ENCODE measurements at regions not wholly inside any gene's neighbourhood (a gene's known extent, or its start where the extent isn't known, plus 50 kb on each side); places are given as distances from the start of the nearest gene placed in this dataset.
A peak's percentile ranks its signal among the peaks of the same experiment; 100 is the strongest.

DNA sequence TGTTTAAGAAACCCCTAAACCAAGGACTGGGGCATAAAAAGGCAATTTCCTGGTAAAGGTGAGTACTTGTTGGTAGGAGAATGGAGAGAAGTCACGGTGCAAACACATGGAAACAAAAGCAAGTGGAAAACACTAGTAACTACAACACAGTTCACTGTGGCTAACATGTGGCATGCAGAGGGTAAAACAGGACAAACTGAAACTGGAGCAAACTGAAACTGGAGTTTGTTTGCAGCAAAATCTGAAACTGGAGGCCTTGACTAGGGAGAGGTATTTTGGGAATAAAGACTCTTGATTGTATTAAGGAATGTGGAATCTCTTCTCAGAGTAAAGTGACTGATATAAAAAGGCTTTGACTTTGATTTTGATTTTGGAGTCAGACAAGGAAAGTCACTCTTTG, 376.3 kb upstream of the PRMT6 start:
- Histone ChIP-seq H4K91ac (ENCODE audit: insufficient read length, low read depth, low read length) (no peak overlapping the region), H3K56ac (ENCODE audit: insufficient read length, low read depth, low read length) (no peak overlapping the region), H3K23me2 (ENCODE audit: insufficient read length, low read depth, low read length, poor library complexity, severe bottlenecking) (no peaks in the 10 kb centered on the region), H4K5ac (ENCODE audit: insufficient read length, low read depth, low read length) (no peak overlapping the region), H3T11ph (ENCODE audit: low read length) (no peak overlapping the region), H3K4me2 (ENCODE audit: insufficient read depth, insufficient read length, low read length) (no peak overlapping the region), H2AK5ac (ENCODE audit: insufficient read length, low read length) (no peak overlapping the region), H2BK20ac (ENCODE audit: low read depth, low read length, poor library complexity, severe bottlenecking) (no peak overlapping the region), H2BK15ac (ENCODE audit: low read depth, low read length) (no peak overlapping the region), H3K23ac (ENCODE audit: insufficient read length, low read depth, low read length) (no peak overlapping the region), H2AFZ (ENCODE audit: low read length) (no peak overlapping the region), H2BK12ac (ENCODE audit: insufficient read length, low read depth, low read length) (no peak overlapping the region), H3K9me3 (ENCODE audit: control insufficient read depth, low read depth, low read length) (no peaks in the 10 kb centered on the region), H3K9ac (ENCODE audit: extremely low read depth, insufficient read length, low read length) (no peak overlapping the region), H3K14ac (ENCODE audit: insufficient read depth, low read length) (no peak overlapping the region), H3K18ac (ENCODE audit: insufficient read length, low read depth, low read length) (no peak overlapping the region), H3K27me3 (ENCODE audit: insufficient read depth, low read length) (no peaks in the 10 kb centered on the region), H3K4me1 (ENCODE audit: insufficient read depth, low read length) (no peaks in the 10 kb centered on the region; the same call in 1 of the 2 replicates), H4K8ac (replicated peaks; ENCODE audit: insufficient read length, low read depth, low read length) (no peak overlapping the region), H3K4ac (ENCODE audit: low read depth, low read length) (no peak overlapping the region), H3K27ac (ENCODE audit: insufficient read length, low read depth, low read length) (no peak overlapping the region), H4K20me1 (ENCODE audit: control insufficient read depth, insufficient read depth, insufficient read length) (no peaks in the 10 kb centered on the region), H2BK120ac (ENCODE audit: low read depth, low read length, poor library complexity, severe bottlenecking) (no peak overlapping the region), H3K79me2 (ENCODE audit: insufficient read depth, low read length) (no peaks in the 10 kb centered on the region), H2BK5ac (ENCODE audit: insufficient read length, low read length) (no peak overlapping the region), H3K79me1 (ENCODE audit: insufficient read depth, low read depth, low read length, poor library complexity, severe bottlenecking) (no peaks in the 10 kb centered on the region)
- H3K36me3 Mint-ChIP-seq (ENCODE audit: insufficient read depth in 1 of 3, low read depth in 3 of 3), result no peaks in the 10 kb centered on the region; a peak in 1 of 7 replicates
- H3K4me1 Mint-ChIP-seq, result peaks cover 14 to 15% of the 10 kb centered on the region in 2 experiments
- H3K27ac Mint-ChIP-seq, result peak overlapping the region in 1 of 3 experiments; percentile 65; a peak in 3 of 7 replicates
- TF ChIP-seq, protein P1, sequence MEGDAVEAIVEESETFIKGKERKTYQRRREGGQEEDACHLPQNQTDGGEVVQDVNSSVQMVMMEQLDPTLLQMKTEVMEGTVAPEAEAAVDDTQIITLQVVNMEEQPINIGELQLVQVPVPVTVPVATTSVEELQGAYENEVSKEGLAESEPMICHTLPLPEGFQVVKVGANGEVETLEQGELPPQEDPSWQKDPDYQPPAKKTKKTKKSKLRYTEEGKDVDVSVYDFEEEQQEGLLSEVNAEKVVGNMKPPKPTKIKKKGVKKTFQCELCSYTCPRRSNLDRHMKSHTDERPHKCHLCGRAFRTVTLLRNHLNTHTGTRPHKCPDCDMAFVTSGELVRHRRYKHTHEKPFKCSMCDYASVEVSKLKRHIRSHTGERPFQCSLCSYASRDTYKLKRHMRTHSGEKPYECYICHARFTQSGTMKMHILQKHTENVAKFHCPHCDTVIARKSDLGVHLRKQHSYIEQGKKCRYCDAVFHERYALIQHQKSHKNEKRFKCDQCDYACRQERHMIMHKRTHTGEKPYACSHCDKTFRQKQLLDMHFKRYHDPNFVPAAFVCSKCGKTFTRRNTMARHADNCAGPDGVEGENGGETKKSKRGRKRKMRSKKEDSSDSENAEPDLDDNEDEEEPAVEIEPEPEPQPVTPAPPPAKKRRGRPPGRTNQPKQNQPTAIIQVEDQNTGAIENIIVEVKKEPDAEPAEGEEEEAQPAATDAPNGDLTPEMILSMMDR (conservative IDR thresholded peaks at IDR 0.05), result no peak
- no CpG with 5 or more reads among the region's 1 CpG for WGBS (ENCODE audit: extremely low coverage, insufficient read length, low lambda C conversion rate)
- no peaks in the 10 kb centered on the region for H3K27me3 Mint-ChIP-seq (ENCODE audit: low read depth)
- no peak for DNase-seq
- H3K9me3 Mint-ChIP-seq, result no peaks in the 10 kb centered on the region
- no peak overlapping the region for H3K4me3 Mint-ChIP-seq

Measured in H9 (cell line).